Midbrain (tissue), 1 donor: ENCODE measurements at regions not wholly inside any gene's neighbourhood (a gene's known extent, or its start where the extent isn't known, plus 50 kb on each side); places are given as distances from the start of the nearest gene placed in this dataset.

ENCODE experiments used
- DNase-seq: peaks from one replicate; lab custom pipeline; 2025; lab: John Stamatoyannopoulos, UW

DNA sequence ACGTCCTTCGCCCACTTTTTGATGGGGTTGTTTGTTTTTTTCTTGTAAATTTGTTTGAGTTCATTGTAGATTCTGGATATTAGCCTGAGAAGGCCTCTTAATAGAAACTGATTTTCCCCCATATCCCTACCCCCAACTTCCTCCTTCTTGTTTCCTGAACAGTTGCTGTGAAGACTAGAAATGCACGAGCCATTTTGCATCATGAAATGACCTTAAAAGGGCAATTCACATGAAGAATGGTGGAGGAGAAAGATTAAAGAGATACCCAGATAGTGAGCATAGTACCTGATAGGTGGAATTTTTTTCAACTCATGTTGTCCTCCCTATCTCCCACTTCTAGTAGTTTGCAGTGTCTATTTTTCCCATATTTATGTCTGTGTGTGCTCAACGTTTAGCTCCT lies 55.2 kb upstream of the KCNH8 start:
- DNase-seq = no peak

- DNase-seq = no peak
Measured at GRCh38 chr3:19077388-19077787, 70.9 kb upstream of the KCNH8 start.

- no peak for DNase-seq
Measured at GRCh38 chr3:19075037-19075436, 73.3 kb upstream of the KCNH8 start.

- no peak for DNase-seq
Measured at GRCh38 chr3:19074257-19074900, 73.9 kb upstream of the KCNH8 start.

DNA sequence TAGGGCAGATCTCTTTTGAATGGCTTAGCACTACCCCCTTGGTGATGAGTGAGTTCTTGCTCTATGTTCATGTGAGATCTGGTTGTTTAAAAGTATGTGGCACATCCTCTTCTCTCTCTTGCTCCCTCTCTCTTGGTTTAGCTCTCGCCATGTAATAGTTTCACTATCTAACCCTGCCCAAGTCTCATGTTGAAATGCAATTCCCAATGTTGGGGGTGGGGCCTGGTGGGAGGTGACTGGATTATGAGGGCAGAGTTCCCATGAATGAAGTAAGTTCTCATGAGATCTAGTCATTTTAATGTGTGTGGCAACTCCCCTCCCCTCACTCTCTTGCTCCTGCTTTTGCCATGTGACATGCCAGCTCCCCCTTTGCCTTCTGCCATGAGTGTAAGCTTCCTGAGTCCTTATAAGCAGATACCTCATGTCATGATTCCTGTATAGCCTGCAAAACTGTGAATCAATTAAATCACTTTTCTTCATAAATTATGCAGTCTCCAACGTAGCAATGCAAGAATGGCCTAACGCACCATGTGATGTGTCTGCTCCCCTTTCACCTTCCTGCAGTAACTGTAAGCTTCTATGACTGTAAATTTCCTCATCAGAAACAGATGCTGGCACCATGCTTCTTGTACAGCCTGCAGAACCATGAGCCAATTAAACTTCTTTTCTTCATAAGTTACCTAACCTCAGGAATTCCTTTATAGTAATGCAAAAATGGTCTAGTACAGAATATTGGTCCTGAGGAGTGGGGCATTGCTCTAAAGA lies 74.8 kb upstream of the KCNH8 start:
- DNase-seq = no peak

- no peak for DNase-seq
Measured at GRCh38 chr3:19070325-19070724, 78.0 kb upstream of the KCNH8 start.

- DNase-seq = peak; percentile 32
Measured at GRCh38 chr3:19065027-19065426, 83.3 kb upstream of the KCNH8 start.

DNA sequence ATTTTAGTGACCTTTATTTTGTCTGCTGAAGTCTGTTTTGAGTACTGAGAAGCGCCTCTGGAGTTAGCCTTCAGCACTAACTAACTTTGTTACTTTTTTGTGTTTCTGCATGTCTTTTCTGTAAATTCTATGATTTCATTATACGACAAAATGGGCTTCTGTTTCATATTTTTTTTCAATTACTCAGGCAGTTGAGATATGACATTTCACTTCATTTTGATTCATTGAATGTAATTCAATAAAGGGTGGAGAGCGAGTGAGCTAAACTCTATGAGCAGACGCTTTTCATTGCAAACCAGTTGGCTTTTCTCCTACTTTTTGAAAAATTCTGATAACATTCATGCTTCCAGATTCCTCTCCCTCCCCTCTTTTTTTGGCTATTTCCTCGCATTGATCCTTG lies 84.4 kb upstream of the KCNH8 start:
- no peak for DNase-seq

DNA sequence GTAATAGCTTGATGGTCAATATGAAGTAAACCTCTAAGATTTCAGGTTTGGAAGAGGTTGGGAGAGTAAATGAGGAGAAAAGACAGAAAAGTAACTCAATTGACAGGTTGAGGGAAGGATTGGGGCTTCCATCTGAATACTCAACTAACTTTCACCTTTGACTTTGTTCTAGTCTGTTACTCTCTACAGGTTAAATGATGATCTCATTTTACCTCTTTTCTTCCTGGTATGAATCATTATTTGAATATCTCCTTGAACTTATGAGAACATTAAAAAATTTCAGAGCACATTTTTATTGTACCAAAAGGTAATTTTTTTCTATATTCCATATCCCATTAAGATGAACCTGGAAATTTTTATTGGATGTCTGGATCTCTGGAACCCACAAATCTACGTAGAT lies 87.9 kb upstream of the KCNH8 start:
- no peak for DNase-seq

GRCh38 chr3:19052874-19053273 lies 95.4 kb upstream of the KCNH8 start:
- no peak for DNase-seq

- peak; percentile 4 for DNase-seq
Measured at GRCh38 chr3:19046440-19046839, 101.9 kb upstream of the KCNH8 start.

- DNase-seq = no peak
Measured at GRCh38 chr3:19030522-19030839, 117.8 kb upstream of the KCNH8 start.

- no peak for DNase-seq
Measured at GRCh38 chr3:19029837-19030521, 118.3 kb upstream of the KCNH8 start.

GRCh38 chr3:19025441-19025840 lies 122.9 kb upstream of the KCNH8 start:
- no peak for DNase-seq

DNA sequence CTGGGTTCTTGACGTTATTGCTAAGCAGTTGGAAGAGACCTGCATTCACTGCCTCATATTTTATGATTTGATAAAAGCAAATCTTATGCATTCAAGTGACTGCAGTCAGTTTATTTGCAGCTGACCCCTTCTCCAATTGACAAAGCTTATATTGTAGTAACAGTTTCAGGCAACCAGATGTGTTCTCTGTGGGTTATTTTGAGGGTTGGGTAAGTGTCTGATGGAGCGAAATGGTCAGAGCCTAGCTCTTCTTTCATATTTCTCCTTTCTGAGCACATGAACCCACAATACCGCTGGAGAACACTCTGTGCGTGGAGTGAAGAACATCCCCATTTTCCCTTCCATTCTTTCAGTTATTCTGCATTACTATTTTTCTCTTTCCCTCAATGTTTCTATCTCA lies 125.8 kb upstream of the KCNH8 start:
- DNase-seq = no peak

- no peak for DNase-seq
Measured at GRCh38 chr3:19016851-19017250, 131.5 kb upstream of the KCNH8 start.

DNA sequence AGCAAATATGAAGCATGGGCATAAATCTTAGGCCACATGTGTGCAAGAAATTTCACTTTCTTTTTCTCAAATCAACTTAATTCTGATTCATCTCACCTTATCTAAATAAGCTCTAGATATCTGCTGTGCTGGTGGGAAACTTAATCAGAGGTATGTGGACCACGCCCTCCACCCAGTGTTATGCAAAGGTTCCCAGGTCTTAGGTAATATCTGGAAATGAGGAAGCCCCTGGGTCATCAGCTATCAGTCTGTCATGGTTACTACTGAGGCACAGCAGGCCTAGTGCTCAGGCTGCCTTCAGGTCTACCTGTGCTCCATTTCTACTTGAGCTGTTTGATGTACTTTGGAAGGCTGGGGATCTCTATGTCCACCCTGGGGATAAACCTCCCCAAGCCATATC lies 134.4 kb upstream of the KCNH8 start:
- DNase-seq = no peak

DNA sequence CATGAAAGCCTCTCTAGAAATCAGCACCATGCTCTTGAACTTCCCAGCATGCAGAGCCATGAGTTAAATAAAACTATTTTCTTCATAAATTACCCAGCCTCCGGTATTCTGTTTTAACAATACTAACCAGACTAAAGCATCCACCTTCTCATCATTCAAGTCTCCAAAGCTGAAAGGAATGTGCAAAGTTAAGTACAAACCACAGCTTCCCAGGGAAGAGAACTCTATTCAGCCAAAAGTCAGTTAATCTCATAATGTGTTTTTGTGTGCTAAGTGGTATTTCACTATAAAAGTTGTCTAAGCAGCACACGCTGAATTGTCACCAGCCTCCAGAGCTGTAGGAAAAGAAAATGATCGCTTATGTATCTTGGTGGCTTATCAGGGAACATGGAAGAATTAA lies 135.5 kb upstream of the KCNH8 start:
- no peak for DNase-seq

- no peak for DNase-seq
Measured at GRCh38 chr3:19002606-19003005, 145.7 kb upstream of the KCNH8 start.

- no peak for DNase-seq
Measured at GRCh38 chr3:18998069-18998468, 150.2 kb upstream of the KCNH8 start.

- DNase-seq = no peak
Measured at GRCh38 chr3:18992709-18993108, 155.6 kb upstream of the KCNH8 start.

DNA sequence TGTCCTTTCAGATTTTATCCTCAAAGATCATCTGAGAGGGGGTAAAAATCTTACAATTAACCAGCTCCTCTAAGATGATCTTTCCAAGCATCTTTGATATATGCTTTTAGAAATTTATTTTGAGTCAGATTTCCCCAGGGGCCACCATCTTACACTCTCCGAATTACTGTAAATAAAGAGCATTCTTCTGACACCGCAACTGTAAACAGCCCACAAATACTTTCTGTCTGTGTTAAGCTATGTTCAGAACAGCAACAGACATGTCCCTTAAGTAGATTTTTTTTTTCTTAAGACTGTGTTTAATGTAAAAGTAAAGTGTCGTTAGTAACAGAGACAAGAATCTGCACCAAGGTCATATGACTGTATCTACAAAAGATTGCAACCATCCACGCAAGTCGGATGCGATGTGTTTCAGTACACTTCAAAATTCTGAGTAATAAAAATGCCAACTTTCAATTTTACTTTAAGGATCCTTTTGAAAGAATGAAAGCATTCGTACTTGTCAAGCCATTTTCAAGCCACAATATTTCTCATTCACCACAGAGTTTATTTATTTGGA lies 159.0 kb upstream of the KCNH8 start:
- no peak for DNase-seq

DNA sequence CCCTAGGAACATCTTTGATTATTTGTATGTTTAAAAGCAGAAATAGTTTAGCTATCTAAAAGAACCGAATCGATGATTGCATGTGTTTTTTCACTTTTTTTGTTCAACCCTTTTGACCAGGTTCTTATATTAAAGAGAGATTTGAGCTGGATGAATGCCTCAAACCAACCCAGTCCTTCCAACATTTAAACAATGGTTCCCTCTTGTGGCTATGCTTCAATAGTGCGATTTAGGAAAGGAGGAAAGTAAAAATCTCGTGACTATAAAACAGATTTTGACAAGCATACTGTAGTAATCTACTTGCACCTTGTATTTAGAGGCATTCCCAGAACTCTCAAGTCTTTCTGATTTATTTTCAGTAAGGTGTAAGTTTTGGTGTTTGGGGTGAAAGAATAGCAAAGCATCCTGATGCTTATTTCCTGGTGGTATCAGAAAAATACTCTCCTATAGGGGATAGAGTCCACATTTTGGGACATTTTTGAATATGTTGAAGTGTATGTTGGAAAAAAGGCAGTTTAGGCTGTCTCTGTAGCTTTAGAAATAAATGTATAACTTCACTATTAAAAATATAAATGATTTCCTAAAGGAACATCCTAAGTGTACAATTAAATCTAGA lies 159.6 kb upstream of the KCNH8 start:
- peak; percentile 42 for DNase-seq
